AG08395 (cell line): ENCODE measurements at regions not wholly inside any gene's neighbourhood (a gene's known extent, or its start where the extent isn't known, plus 50 kb on each side); places are given as distances from the start of the nearest gene placed in this dataset.

Source experiments
- DNase-seq: peaks from one replicate; pipeline ENCODE4 v3.0.0; 2012; ENCODE audit warnings: mixed read lengths, low spot score

GRCh38 chr10:4529266-4529665, 296.7 kb upstream of the AKR1E2 start:
- DNase-seq: no peak

- DNase-seq: peak; percentile 76
Observed at GRCh38 chr10:4527281-4527970, 298.6 kb upstream of the AKR1E2 start.

GRCh38 chr10:4526311-4526731, 299.7 kb upstream of the AKR1E2 start:
- no peak for DNase-seq

GRCh38 chr10:4525103-4525502, 300.9 kb upstream of the AKR1E2 start:
- DNase-seq: no peak

- DNase-seq: no peak
Observed at GRCh38 chr10:4522296-4523000, 303.6 kb upstream of the AKR1E2 start.

GRCh38 chr10:4519658-4520402, 306.2 kb upstream of the AKR1E2 start:
- DNase-seq: no peak

GRCh38 chr10:4517746-4518145, 308.3 kb upstream of the AKR1E2 start:
- DNase-seq: no peak

- DNase-seq: no peak
Observed at GRCh38 chr10:4515721-4516120, 310.3 kb upstream of the AKR1E2 start.

GRCh38 chr10:4514445-4515108, 311.4 kb upstream of the AKR1E2 start:
- DNase-seq: peak; percentile 6

- peak; percentile 45 for DNase-seq
Observed at GRCh38 chr10:4512671-4513240, 313.3 kb upstream of the AKR1E2 start.

GRCh38 chr10:4512196-4512595, 313.8 kb upstream of the AKR1E2 start:
- DNase-seq: no peak

GRCh38 chr10:4511509-4511908, 314.5 kb upstream of the AKR1E2 start:
- peak; percentile 31 for DNase-seq

GRCh38 chr10:4509405-4509804, 316.6 kb upstream of the AKR1E2 start:
- DNase-seq: no peak

- DNase-seq: no peak
Observed at GRCh38 chr10:4506095-4506494, 319.9 kb upstream of the AKR1E2 start.

GRCh38 chr10:4504550-4504949, 321.5 kb upstream of the AKR1E2 start:
- no peak for DNase-seq

- DNase-seq: no peak
Observed at GRCh38 chr10:4503076-4503475, 322.9 kb upstream of the AKR1E2 start.

- no peak for DNase-seq
Observed at GRCh38 chr10:4501306-4501705, 324.7 kb upstream of the AKR1E2 start.

- peak; percentile 64 for DNase-seq
Observed at GRCh38 chr10:4498711-4499251, 327.2 kb upstream of the AKR1E2 start.

- DNase-seq: no peak
Observed at GRCh38 chr10:4494551-4494950, 331.5 kb upstream of the AKR1E2 start.

GRCh38 chr10:4492202-4492601, 333.8 kb upstream of the AKR1E2 start:
- no peak for DNase-seq

- peak; percentile 14 for DNase-seq
Observed at GRCh38 chr10:4488904-4489303, 337.1 kb upstream of the AKR1E2 start.

- DNase-seq: no peak
Observed at GRCh38 chr10:4485636-4486035, 340.4 kb upstream of the AKR1E2 start.
